ENCODE measurements at regions not wholly inside any gene's neighbourhood (a gene's known extent, or its start where the extent isn't known, plus 50 kb on each side); places are given as distances from the start of the nearest gene placed in this dataset.

GRCh38 chr3:67215690-67216089, 217.6 kb downstream of the KBTBD8 start:
- H2BK20ac ChIP-seq (ENCODE audit: low read length): no peak overlapping the region
- POLR2A ChIA-PET (ENCODE audit: partially characterized antibody): no interaction called here
- H3K27ac ChIP-seq (ENCODE audit: low read depth, low read length): no peak overlapping the region
- no peak overlapping the region for H2BK120ac ChIP-seq (replicated peaks; ENCODE audit: low read depth, low read length)
- H3K18ac ChIP-seq (ENCODE audit: extremely low read depth, low read length): no peak overlapping the region
- H3K4me3 ChIP-seq (ENCODE audit: extremely low read depth in 1 of 4, insufficient read depth in 2 of 4, low read depth in 3 of 4, low read length in 4 of 4): no peak overlapping the region
- H2BK5ac ChIP-seq (ENCODE audit: low read depth, low read length): no peak overlapping the region
- H2AK5ac ChIP-seq (ENCODE audit: low read depth, low read length): no peak overlapping the region
- no peak overlapping the region for H3K9ac ChIP-seq (replicated peaks in 1 of 4; ENCODE audit: extremely low read depth in 1 of 4, low read depth in 3 of 4, low read length in 3 of 4)
- no peak overlapping the region for H2AFZ ChIP-seq (ENCODE audit: low read length)
- no peaks in the 10 kb centered on the region for H3K27me3 ChIP-seq (replicated peaks in 1 of 4; ENCODE audit: control insufficient read depth in 3 of 4, extremely low read depth in 1 of 4, insufficient read depth in 3 of 4, low read length in 3 of 4)
- H3K9me3 ChIP-seq (ENCODE audit: insufficient read depth in 2 of 2, low read depth in 1 of 2, low read length in 1 of 2): no peaks in the 10 kb centered on the region
- H4K91ac ChIP-seq (replicated peaks; ENCODE audit: insufficient read length, low read length): no peak overlapping the region
- FAIRE-seq (no peak), DNase-seq (ENCODE audit: low read depth in 1 of 2, low spot score in 2 of 2) (no peak)
- H3K36me3 ChIP-seq (ENCODE audit: control insufficient read depth in 2 of 4, insufficient read depth in 4 of 4, low read length in 3 of 4): no peaks in the 10 kb centered on the region
- no peaks in the 10 kb centered on the region for H3K4me1 ChIP-seq (replicated peaks in 1 of 4; ENCODE audit: control insufficient read depth in 3 of 4, insufficient read depth in 4 of 4, low read length in 3 of 4)
- H3K4me2 ChIP-seq (ENCODE audit: insufficient read depth in 1 of 2, low read depth in 2 of 2, low read length in 2 of 2): no peak overlapping the region
- H3K79me1 ChIP-seq (ENCODE audit: low read depth, low read length): no peaks in the 10 kb centered on the region
- CTCF ChIA-PET (ENCODE audit: partially characterized antibody): interaction anchor here (0.8 to 1.5 kb wide), 2 partner anchors 12 to 97 kb away, joined by 3 to 4 read pairs; no protein-coding TSS in a partner anchor
- no peak overlapping the region for H2BK12ac ChIP-seq (ENCODE audit: low read depth, low read length)
- no peak for TF ChIP-seq CEBPB (IDR thresholded peaks at IDR 0.05; ENCODE audit: low read depth, low read length)
- no peak overlapping the region for H3K14ac ChIP-seq (ENCODE audit: insufficient read length)
- H4K8ac ChIP-seq (ENCODE audit: extremely low read depth, insufficient read depth, low read length): no peak overlapping the region
- H3K23ac ChIP-seq (ENCODE audit: insufficient read length): no peak overlapping the region
- H2BK15ac ChIP-seq (ENCODE audit: low read length): no peak overlapping the region
- no peak overlapping the region for H3K4ac ChIP-seq (replicated peaks; ENCODE audit: insufficient read length, low read depth, low read length)
- no peaks in the 10 kb centered on the region for H3K79me2 ChIP-seq (ENCODE audit: control insufficient read depth in 1 of 2, insufficient read depth in 2 of 2, low read length in 2 of 2)
- no peak overlapping the region for H4K5ac ChIP-seq (ENCODE audit: insufficient read length, low read depth, low read length)
- H3K23me2 ChIP-seq (ENCODE audit: low read depth, low read length): no peaks in the 10 kb centered on the region
- no peaks in the 10 kb centered on the region for H4K20me1 ChIP-seq (replicated peaks in 1 of 2; ENCODE audit: control insufficient read depth in 1 of 2, insufficient read depth in 2 of 2, low read length in 2 of 2)
- H3K56ac ChIP-seq (replicated peaks; ENCODE audit: insufficient read length, low read depth, low read length): no peak overlapping the region

All from H1 (cell line).